ENCODE measurements at regions not wholly inside any gene's neighbourhood (a gene's known extent, or its start where the extent isn't known, plus 50 kb on each side); places are given as distances from the start of the nearest gene placed in this dataset.

DNA sequence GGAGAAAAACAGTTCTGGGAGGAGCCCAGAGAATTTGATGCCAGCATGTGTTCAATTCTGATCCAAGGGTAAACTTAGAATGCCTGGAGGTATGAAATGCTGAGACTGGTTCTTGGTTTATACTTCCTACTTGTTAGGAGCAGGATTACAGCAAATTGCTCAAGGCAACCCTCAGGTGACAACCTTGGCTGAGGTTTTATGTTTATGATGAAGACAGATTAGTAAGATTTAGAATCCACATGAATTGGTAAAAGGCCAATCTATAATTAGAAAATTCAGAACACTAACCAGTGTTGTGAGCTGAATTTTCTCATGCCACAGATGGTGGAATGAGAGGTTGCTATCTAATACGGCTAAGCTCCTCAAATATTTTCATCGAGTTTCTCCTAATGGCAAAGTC lies 235.3 kb upstream of the NRIP1 start (continued):
- no peak for TF ChIP-seq ZNF114 (CRISPR knock-in tag; IDR thresholded peaks at IDR 0.05)
- TF ChIP-seq STAT1 (IDR thresholded peaks at IDR 0.05; ENCODE audit: unreplicated experiment), result no peak
- no peak for TF ChIP-seq EZH2 (IDR thresholded peaks at IDR 0.05; ENCODE audit: low read depth, unreplicated experiment)
- TF ChIP-seq POLR2AphosphoS5 (IDR thresholded peaks at IDR 0.05; ENCODE audit: low read depth), result no peak
- no peak for TF ChIP-seq ZNF331 (CRISPR knock-in tag; IDR thresholded peaks at IDR 0.05; ENCODE audit: low read depth)
- TF ChIP-seq ZNF462 (CRISPR knock-in tag; IDR thresholded peaks at IDR 0.05), result no peak

DNA sequence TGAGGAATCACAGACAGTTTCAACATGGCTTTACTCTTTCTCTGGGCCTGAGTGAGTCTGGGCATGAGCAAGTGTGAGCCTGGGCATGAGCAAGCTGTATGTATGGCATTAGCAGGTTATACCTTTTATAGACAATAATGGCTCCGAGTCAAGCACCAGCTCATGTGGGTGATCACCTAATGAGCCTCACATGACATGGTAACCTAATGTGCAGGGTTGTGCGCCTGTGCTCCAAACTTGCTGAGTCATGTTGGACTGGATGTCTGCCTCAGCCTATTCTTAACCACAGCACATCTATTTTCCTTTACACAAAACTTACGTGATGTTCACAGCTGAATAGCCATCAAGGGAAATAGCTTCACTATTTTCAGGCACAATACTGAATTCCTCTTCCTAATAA lies 236.2 kb upstream of the NRIP1 start:
- Histone ChIP-seq H4K20me1 (replicated peaks; ENCODE audit: insufficient read depth) (no peaks in the 10 kb centered on the region), H3K27ac (ENCODE audit: low read depth) (no peak overlapping the region), H3K4me2 (no peak overlapping the region), H3K4me1 (ENCODE audit: insufficient read depth) (no peaks in the 10 kb centered on the region), H3K4me3 (no peak overlapping the region), H3K79me2 (replicated peaks; ENCODE audit: insufficient read depth) (no peaks in the 10 kb centered on the region), H3K9me2 (ENCODE audit: insufficient read depth) (no peaks in the 10 kb centered on the region), H3K27me3 (ENCODE audit: insufficient read depth) (no peaks in the 10 kb centered on the region), H2AFZ (no peak overlapping the region), H3K36me3 (ENCODE audit: insufficient read depth) (no peaks in the 10 kb centered on the region), H3F3A (replicated peaks; ENCODE audit: low read depth) (no peaks in the 10 kb centered on the region)
- H3K27me3 Mint-ChIP-seq (ENCODE audit: insufficient read depth, low read depth, poor library complexity), result no peaks in the 10 kb centered on the region
- no peak overlapping the region for H3K4me3 Mint-ChIP-seq
- ATAC-seq (no peak), DNase-seq (ENCODE audit: low spot score) (peak; percentile 28)
- H3K36me3 Mint-ChIP-seq (ENCODE audit: low read depth), result peaks cover 21% of the 10 kb centered on the region; the same call in 2 of the 3 replicates
- no peak overlapping the region for H3K27ac Mint-ChIP-seq
- H3K9me3 Mint-ChIP-seq, result peaks cover 20% of the 10 kb centered on the region
- H3K4me1 Mint-ChIP-seq, result peaks cover 6% of the 10 kb centered on the region; the same call in 2 of the 3 replicates
- TF ChIP-seq EZH2 (IDR thresholded peaks at IDR 0.05; ENCODE audit: low read depth, unreplicated experiment) (no peak), ZNF114 (CRISPR knock-in tag; IDR thresholded peaks at IDR 0.05) (no peak), JUNB (IDR thresholded peaks at IDR 0.05; ENCODE audit: unreplicated experiment) (no peak), CREB1 (CRISPR knock-in tag; IDR thresholded peaks at IDR 0.05; ENCODE audit: low read depth) (no peak), NANOG (IDR thresholded peaks at IDR 0.05; ENCODE audit: borderline replicate concordance) (no peak), POLR2AphosphoS5 (IDR thresholded peaks at IDR 0.05; ENCODE audit: low read depth) (no peak), ETS1 (IDR thresholded peaks at IDR 0.05) (no peak), CTCF (conservative IDR thresholded peaks at IDR 0.05; ENCODE audit: low read depth in 2 of 2) (no peak), REST (IDR thresholded peaks at IDR 0.05; ENCODE audit: unreplicated experiment) (no peak), EZH2phosphoT487 (IDR thresholded peaks at IDR 0.05; ENCODE audit: unreplicated experiment) (no peak), ZNF331 (CRISPR knock-in tag; IDR thresholded peaks at IDR 0.05; ENCODE audit: low read depth) (no peak), STAT1 (IDR thresholded peaks at IDR 0.05; ENCODE audit: unreplicated experiment) (no peak)

All from GM23338 (cell line).